Glutamatergic neuron (in vitro differentiated cells): ENCODE measurements at regions not wholly inside any gene's neighbourhood (a gene's known extent, or its start where the extent isn't known, plus 50 kb on each side); places are given as distances from the start of the nearest gene placed in this dataset.

Experiments
- DNase-seq: peaks from one replicate; pipeline ENCODE4 v3.0.0; 2022
- H3K27ac Mint-ChIP-seq: one replicate; pipeline ENCODE4 v1.8.0; 2020; ENCODE audit warnings: mild to moderate bottlenecking, mixed read lengths, inconsistent platforms; ENCODE audit not compliant: unreplicated experiment
- H3K27me3 Mint-ChIP-seq: one replicate; pipeline ENCODE4 v1.8.0; 2020; ENCODE audit warnings: mild to moderate bottlenecking, moderate library complexity, mixed read lengths, inconsistent platforms; ENCODE audit not compliant: unreplicated experiment
- H3K36me3 Mint-ChIP-seq: one replicate; pipeline ENCODE4 v1.8.0; 2020; ENCODE audit warnings: mild to moderate bottlenecking, mixed read lengths, inconsistent platforms; ENCODE audit not compliant: unreplicated experiment
- H3K4me1 Mint-ChIP-seq: one replicate; pipeline ENCODE4 v1.8.0; 2020; ENCODE audit warnings: mild to moderate bottlenecking, low read depth, mixed read lengths, inconsistent platforms; ENCODE audit not compliant: unreplicated experiment
- H3K4me3 Mint-ChIP-seq: one replicate; pipeline ENCODE4 v1.8.0; 2020; ENCODE audit warnings: mild to moderate bottlenecking, mixed read lengths, inconsistent platforms; ENCODE audit not compliant: unreplicated experiment
- H3K9me3 Mint-ChIP-seq: one replicate; pipeline ENCODE4 v1.8.0; 2020; ENCODE audit warnings: mild to moderate bottlenecking, moderate library complexity, mixed read lengths, inconsistent platforms; ENCODE audit not compliant: unreplicated experiment
- TF ChIP-seq, protein P1 (sequence below): fragments of 200-600 bp; sonication (generic); IDR thresholded peaks from one replicate; pipeline ENCODE4 v1.5.0; 2021; ENCODE audit not compliant: partially characterized antibody, unreplicated experiment

GRCh38 chr7:22025983-22026382 is 80.3 kb upstream of the CDCA7L start:
- TF ChIP-seq, protein P1, sequence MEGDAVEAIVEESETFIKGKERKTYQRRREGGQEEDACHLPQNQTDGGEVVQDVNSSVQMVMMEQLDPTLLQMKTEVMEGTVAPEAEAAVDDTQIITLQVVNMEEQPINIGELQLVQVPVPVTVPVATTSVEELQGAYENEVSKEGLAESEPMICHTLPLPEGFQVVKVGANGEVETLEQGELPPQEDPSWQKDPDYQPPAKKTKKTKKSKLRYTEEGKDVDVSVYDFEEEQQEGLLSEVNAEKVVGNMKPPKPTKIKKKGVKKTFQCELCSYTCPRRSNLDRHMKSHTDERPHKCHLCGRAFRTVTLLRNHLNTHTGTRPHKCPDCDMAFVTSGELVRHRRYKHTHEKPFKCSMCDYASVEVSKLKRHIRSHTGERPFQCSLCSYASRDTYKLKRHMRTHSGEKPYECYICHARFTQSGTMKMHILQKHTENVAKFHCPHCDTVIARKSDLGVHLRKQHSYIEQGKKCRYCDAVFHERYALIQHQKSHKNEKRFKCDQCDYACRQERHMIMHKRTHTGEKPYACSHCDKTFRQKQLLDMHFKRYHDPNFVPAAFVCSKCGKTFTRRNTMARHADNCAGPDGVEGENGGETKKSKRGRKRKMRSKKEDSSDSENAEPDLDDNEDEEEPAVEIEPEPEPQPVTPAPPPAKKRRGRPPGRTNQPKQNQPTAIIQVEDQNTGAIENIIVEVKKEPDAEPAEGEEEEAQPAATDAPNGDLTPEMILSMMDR: no peak
- no peak for DNase-seq
- H3K4me1 Mint-ChIP-seq: peaks cover 8% of the 10 kb centered on the region
- no peak overlapping the region for H3K27ac Mint-ChIP-seq
- no peak overlapping the region for H3K4me3 Mint-ChIP-seq
- peaks cover 1% of the 10 kb centered on the region for H3K9me3 Mint-ChIP-seq
- no peaks in the 10 kb centered on the region for H3K36me3 Mint-ChIP-seq
- peaks cover 4% of the 10 kb centered on the region for H3K27me3 Mint-ChIP-seq

- no peak overlapping the region for H3K4me3 Mint-ChIP-seq
- peaks cover 4% of the 10 kb centered on the region for H3K27me3 Mint-ChIP-seq
- H3K9me3 Mint-ChIP-seq: peaks cover 1% of the 10 kb centered on the region
- TF ChIP-seq, protein P1: no peak
- peaks cover 8% of the 10 kb centered on the region for H3K4me1 Mint-ChIP-seq
- DNase-seq: no peak
- no peak overlapping the region for H3K27ac Mint-ChIP-seq
- no peaks in the 10 kb centered on the region for H3K36me3 Mint-ChIP-seq
Observed at GRCh38 chr7:22025075-22025474, 79.4 kb upstream of the CDCA7L start.

DNA sequence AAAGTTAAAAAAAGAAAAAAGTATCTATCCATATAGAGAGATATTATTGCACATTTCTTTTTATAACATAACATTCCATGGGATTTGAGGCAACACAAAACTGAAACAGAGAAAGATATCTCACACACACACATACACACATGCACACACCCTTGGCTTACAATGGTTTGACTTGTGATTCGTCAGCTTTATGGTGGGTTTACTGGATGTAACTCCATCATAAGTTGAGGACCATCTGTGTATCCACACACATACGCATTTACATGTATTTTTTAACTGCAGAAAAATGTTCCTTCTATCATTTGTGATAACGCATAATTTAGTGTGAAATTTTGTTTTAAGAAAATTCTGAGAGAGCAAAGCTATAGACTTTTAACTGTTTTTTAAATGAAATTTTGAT is 74.2 kb upstream of the CDCA7L start:
- Mint-ChIP-seq H3K27me3 (peaks cover 2% of the 10 kb centered on the region), H3K4me1 (peaks cover 23% of the 10 kb centered on the region), H3K27ac (no peak overlapping the region), H3K9me3 (no peaks in the 10 kb centered on the region), H3K4me3 (no peak overlapping the region), H3K36me3 (peaks cover 6% of the 10 kb centered on the region)
- no peak for DNase-seq
- TF ChIP-seq, protein P1: no peak

GRCh38 chr7:22016507-22016906 is 70.8 kb upstream of the CDCA7L start:
- DNase-seq: peak; percentile 31

DNA sequence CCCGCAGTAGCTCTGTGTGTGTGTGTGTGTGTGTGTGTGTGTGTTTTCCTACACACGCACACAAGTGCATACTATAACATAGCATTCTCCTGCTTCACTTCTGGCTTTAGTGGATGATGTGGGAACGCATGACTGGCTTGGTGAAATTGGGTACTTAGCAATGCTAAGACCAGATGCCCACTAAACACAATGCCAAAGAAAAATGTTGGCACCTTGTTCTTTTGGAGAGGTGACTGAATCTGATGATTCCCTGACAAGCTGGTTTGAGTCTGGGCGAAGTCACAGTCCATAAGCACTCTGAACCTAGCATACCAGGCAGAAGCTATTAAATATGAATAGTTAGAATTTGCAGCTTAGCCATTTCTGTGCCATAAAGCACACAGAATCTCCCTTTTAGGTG is 68.0 kb upstream of the CDCA7L start:
- Mint-ChIP-seq H3K9me3 (no peaks in the 10 kb centered on the region), H3K36me3 (peaks cover 6% of the 10 kb centered on the region), H3K27me3 (no peaks in the 10 kb centered on the region), H3K27ac (no peak overlapping the region), H3K4me3 (no peak overlapping the region), H3K4me1 (peaks cover 23% of the 10 kb centered on the region)
- no peak for DNase-seq
- TF ChIP-seq, protein P1: no peak

More at GRCh38 chr7:22016507-22016906, 70.8 kb upstream of the CDCA7L start:
- no peak overlapping the region for H3K4me3 Mint-ChIP-seq
- H3K36me3 Mint-ChIP-seq: peaks cover 6% of the 10 kb centered on the region
- H3K4me1 Mint-ChIP-seq: peaks cover 23% of the 10 kb centered on the region
- H3K9me3 Mint-ChIP-seq: no peaks in the 10 kb centered on the region
- no peaks in the 10 kb centered on the region for H3K27me3 Mint-ChIP-seq
- TF ChIP-seq, protein P1: no peak
- H3K27ac Mint-ChIP-seq: peak overlapping the region; percentile 29
